OCI-LY7 (cell line): ENCODE measurements at regions not wholly inside any gene's neighbourhood (a gene's known extent, or its start where the extent isn't known, plus 50 kb on each side); places are given as distances from the start of the nearest gene placed in this dataset.

ENCODE experiments used
- CTCF ChIP-seq: fragments of 200-600 bp; sonication (generic); conservative IDR thresholded peaks from 2 replicates; pipeline ENCODE4 v1.5.1; 2014; ENCODE audit warnings: mild to moderate bottlenecking, antibody characterized with exemption, low read length, moderate library complexity, mixed read lengths
- EZH2phosphoT487 ChIP-seq: fragments of 200-600 bp; sonication (generic); IDR thresholded peaks from 2 replicates; pipeline ENCODE4 v1.6.1; 2018; ENCODE audit warnings: low read depth, borderline replicate concordance, mild to moderate bottlenecking, mixed run types, antibody characterized with exemption, low read length, moderate library complexity, mixed read lengths

- TF ChIP-seq CTCF (no peak), EZH2phosphoT487 (no peak)
Measured at GRCh38 chr2:59588286-59588685, 965.2 kb downstream of the BCL11A start.
